HG03575 (cell line): ENCODE measurements at regions not wholly inside any gene's neighbourhood (a gene's known extent, or its start where the extent isn't known, plus 50 kb on each side); places are given as distances from the start of the nearest gene placed in this dataset.

ENCODE experiments used
- ATAC-seq: cut with Tn5 transposase; IDR thresholded peaks from one replicate; pipeline ENCODE4 v1.9.1; 2021; ENCODE audit not compliant: unreplicated experiment, insufficient number of reproducible peaks, low FRiP score; ENCODE audit errors: extremely low read depth

DNA sequence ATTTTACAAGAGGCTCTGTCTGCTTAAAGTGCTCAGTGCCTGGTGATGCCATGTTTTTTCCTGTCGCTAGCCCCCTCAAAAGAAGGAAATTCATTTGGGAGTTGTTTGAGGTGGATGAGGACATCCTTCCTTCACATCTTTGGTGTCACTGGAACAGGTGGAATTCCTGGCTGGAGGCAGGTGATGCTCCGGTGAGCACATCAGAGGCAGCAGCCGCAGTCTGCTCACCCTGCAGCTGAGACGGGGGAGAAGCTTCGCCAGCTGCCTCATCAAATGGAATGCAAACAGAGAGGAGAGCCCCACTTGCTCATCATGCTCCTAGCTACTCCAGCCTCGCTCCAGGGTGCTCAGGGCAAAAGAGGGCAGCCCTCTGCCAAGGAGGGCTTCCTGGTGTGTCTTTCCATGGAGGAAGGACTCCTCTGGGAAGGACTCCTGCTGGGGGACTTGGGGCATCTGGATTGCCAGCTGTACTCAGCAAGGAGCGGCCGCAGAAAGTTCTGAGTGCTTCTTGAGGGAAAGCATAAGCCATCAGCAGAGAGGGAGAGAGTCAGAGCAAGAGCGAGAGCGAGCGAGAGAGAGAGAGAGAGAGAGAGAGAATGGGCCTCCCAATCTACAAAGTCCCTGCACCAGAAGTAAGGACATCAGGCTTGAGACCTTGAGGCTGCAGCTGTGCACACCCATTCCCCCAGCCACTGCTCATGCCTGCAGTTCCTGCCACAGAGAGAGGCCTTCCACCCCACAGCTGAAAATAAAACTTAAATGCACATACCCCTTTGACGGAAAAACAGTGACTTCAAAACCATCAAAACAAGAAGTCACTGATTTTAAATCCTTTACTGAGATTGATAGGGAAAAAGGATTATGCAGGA, 74.3 kb upstream of the UBL3 start:
- ATAC-seq, result no peak

DNA sequence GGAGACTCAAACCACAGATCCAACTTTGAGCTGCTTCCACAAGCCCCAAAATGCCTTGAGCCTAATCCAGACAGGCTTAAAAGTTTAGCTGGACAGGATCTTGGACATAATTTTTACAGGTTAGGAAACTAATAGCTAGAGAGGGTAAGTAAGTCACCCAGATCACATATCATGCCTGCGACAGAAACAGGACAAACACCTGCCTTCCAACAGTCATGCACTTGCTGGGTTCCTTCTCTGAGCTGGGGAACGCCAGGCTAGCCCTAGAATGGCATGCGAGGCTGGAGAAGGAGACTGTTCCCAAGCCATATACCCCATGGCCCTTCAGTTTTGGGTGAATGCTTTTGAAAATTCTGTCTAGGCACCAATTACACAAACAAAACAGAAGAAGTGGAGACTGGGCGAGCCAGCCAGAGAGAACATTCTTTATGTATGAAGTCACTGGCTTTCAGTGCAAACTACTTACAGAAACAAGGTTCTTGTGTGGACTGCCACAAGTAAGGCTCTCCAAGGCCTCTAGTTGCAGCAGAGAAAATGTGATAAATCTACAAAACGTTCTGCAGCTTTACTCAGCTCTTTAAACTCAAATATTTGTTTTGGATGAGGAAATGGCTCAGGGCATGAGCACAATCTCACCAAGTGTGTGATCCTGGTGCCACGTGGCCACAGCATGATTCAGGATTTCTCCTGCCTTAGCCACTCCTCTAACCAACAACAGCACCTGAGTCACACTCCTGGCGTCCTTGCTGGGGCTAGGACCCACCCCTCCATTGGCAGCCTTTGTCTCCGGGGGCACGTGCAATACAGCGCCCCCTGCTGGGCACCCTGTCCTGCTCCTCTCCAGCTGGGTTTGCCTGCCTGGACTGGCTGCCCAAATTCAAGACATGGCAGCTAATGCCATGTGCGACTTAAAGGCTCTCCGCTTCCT, 73.4 kb upstream of the UBL3 start:
- no peak for ATAC-seq

DNA sequence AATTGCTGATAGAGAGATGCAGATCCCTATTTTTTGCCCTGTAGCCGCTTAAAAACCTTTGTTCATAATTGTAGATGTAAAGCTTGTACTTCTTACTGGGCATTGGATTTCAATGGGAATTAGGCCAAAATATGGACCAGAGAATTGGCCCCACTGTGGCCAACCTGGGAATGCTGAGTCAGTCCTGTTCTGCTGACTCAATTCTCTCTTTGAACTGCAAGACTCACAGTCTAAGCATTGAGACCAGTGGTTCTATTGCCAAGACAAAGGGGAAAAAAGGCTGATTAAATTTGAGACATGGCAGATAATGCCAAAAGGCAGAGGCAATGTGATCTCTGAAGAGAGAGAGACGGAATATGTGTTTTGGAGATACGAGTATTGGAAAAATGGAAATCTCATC, 72.5 kb upstream of the UBL3 start:
- ATAC-seq, result no peak

DNA sequence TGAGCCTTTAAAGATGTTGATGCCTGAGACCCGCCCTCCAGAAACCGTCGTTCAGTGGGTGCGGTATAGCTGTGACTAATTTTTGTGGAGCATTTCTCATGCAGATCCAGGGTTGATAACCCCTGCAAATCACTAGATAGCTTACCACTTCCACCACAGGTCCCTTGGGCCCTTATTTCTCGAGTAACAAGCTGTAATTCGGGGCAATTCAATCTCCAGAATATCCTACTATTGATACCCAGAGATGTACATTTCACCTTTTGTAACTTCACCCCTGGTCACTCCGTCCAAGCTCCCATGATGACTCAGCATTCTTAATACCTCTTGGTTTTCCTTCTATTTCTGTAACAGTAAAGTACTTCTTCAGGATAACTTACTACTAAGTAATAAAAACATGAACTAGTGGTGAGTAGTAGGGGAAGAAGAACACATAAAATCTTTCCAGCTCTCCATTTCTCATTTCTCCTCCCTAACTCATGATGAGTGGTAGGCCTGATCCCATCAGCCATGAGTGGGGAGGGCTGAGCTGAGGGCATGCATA, 71.9 kb upstream of the UBL3 start:
- ATAC-seq, result no peak

DNA sequence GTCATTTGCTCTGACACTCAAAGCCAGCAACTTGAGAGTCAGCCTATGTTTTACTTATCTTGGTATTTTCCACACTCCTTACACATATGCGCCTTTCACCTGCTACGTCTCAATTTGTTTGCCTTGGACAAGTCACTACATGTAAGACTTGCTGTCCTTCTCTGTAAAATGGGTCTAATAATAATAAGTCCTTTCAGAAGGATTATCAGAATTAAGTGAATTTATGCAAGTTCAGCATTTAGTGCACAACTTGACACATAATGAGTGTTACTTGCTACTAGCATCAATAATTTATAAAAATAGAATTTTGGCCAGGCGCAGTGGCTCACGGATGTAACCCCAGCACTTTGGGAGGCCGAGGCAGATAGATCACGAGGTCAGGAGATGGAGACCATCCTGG, 71.1 kb upstream of the UBL3 start:
- no peak for ATAC-seq

DNA sequence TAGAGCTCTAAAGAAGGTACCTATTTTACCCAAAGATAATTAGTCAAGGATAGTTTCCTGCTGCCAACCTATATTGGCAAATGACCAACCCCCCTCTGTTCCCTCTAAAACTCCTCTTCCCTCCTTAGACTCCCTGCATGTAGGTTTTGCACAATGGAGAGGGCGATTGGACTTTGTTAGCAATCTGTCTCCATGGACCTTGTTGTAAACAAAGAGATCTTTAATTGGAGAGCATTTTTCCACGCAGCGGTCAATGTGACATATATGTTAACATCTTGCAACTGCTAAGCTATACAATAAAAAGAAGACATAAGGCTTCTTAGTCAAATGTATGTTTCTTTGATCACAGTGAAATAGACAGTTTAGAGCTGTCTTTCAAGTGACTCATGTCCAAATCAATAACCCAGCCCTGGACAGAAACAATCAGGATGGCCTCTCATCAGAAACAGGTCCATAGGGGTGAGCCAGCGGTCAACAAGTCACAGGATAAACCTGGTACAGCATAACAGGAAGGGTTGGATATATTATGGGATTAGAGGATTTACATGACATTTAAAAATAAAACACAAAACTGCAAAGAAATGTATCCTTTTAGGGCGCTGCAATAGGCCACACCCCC, 69.7 kb upstream of the UBL3 start:
- no peak for ATAC-seq

DNA sequence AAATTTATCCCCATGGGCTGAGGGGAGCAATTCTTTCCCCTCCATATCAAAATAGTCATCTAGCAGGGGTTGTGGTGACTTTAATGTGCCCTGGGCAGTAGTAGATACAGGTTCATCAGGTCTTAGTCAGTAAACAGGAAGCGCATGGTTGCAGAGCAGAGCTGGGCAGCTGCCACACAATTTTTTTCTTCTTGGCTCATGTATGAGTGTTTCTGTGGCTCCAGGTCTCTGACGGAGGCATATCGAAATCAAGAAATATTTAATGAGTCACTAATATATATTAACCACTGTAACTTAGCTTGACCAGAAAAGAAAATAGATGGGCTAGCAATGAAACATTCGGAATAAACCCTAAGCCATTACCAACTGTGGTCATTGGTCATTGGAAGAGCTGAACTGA, 68.4 kb upstream of the UBL3 start:
- ATAC-seq, result no peak

DNA sequence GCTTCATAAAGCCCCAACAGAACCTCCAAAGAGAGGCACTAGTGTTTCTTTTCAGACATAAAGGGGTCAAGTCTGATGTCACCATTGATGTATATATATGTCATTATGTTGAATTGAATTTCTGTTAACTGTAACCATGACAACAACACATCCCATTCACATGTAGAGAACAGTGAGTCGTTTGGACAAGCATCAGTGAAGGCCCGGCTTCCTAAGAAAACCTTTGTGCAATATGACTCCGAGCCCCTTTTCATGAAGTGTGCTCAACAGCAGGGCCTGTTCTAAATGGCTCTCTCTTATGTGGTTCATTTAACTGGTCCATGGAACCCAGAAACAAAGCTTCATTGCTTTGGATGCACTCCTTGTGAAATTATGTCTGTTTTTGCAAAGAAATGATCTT, 67.2 kb upstream of the UBL3 start:
- ATAC-seq, result no peak

DNA sequence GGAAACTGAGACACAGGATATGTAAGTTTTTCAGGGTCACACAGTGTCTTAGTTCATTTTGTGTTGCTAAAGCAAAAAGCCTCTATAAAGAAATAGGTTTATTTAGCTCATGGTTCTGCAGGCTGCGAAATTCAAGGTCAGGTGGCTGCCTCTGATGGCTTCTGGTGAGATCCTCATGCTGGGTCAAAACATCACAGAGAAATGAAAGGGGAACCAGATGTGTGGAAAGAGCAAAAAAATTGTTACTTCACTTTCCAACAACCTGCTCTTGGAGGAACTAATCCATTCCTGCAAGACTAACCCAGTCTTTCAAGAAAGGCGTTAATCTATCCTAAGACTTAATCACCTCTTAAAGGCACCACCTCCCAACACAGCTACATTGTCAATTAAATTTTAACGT, 64.2 kb upstream of the UBL3 start:
- ATAC-seq, result no peak

DNA sequence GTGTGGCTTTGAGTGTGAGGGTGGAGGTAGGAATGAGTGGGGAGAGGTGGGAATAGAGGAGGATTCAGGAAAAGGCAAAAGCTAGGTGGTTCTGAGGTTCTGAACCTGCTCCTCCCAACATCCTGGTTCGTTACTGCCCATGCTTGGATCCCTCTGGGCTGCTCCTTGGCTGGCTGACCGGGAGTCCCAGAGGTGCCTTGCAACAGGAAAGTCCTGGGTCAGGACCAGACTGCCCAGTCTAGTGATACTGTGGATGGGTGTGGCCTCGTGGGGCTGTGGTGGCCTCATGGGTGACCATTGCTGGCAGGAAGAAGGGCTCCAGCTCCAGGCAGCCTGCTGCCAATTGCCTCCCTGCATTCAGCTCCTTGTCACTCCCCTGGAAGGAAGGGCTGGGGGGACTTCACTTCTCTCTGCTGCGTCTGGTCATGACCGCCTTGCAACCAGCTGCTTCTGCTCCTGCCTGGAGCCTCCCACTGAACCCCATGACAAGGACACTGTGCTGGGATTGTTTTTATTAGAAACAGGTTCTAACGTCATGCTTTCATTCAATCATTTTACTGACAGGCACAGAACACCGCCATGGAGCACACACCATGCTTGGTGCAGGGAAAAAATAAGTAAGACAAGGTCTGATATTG, 61.5 kb upstream of the UBL3 start:
- no peak for ATAC-seq

DNA sequence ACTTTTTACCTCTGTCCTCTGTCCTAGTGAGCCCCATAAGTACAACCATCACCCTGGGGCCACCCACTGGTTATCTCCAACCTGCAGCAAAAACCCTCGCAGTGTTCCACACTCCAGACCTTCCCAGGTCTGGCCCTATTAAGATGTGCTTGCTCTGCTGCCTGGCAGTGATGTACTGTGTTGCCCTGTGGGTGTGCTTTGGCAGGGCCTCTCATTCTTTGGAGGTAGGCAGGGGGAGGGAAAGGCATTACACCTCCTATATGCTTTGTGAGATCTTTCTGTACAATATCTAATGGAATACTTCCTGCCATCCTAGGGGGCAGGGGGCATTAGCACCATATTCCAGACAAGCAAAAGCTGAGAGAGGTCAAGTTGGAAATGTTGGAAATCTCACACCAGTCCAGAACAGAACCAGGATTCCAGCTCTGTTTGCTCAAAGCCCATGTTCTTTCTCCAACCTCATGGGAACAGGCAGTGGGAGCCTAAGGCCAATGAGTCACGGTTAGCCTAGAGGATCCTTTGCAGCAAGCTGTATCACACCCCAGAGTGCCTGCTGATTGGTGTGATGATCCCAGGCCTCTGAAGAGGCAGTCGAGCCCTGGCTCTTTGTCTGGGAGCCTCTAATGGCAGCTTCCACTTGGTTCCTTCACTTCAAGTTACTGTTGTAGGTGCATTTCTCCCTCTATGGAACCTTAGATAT, 59.7 kb upstream of the UBL3 start:
- no peak for ATAC-seq

DNA sequence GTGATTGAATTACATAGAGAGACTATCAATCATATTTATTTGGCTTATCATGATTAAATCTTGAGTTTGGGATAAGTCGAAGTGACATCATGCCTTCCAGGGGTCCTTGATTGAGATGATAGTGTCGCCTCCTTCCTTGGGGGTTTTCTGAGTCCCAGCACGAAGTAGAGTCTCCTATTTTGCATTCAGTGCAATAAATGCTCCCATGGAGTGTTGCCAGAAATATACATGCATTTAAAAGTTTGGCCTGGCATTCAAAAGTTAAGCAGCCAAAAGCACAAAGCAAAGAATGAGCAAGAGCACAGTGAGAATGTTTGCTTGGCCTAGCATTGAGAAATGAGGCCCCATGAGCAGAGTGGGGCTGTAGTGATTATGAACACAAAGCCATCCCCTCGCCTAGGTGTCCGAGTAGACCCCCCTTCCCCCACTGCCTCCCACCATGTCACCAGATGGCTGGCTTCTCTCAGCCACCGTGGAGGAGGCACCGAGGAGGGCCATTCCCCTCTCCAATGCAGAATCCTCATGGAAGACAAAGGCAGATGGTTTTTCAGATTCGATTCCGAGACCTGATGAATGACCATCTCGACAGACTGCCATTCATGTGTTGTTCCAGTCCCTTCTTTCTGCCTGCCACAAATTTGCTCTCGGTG, 58.8 kb upstream of the UBL3 start:
- no peak for ATAC-seq

DNA sequence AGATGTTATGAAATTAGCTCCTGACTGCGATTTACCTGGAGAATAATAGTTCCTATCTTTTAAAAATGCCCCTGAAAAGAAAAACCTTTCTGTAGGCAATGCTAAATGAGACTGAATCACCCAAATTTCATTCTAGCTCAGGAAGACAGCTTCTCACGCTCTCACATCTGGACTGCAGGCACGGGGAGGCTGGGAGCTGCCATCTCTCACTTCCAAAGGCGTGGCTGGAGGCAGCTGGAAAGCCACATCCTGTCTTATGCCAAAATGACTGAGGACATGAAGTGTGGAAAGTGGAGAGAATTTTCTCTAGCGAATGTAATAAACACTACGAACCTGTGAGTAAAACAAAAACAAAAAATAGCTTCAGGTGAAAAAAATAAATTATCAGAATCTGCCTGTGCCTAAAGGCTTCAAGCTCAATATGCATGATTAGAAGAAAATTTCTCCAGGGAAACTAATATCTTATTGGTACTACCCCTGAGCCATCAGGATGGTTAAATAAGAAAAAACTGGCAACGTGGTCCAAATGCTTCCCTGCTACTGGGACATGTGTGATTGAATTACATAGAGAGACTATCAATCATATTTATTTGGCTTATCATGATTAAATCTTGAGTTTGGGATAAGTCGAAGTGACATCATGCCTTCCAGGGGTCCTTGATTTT, 58.1 kb upstream of the UBL3 start:
- ATAC-seq, result no peak

DNA sequence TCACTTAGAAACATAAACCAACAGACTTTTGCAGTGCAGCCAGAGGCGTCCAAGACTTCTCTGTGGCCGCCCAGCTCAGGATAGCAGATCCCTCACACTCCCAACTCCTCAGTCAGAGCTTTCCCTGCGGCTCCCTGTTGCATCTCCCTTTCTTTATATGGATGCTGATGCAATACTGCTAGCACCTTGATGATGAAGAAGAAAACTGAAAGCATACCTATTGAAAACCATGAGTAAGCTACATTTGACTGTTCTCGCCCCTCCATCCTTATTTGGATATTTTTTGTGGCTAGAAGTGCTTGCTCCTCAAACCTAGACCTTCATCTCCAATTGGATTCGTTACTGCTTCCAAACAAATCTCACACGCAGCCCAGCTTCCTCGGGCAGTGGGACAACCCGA, 57.3 kb upstream of the UBL3 start:
- ATAC-seq, result no peak

DNA sequence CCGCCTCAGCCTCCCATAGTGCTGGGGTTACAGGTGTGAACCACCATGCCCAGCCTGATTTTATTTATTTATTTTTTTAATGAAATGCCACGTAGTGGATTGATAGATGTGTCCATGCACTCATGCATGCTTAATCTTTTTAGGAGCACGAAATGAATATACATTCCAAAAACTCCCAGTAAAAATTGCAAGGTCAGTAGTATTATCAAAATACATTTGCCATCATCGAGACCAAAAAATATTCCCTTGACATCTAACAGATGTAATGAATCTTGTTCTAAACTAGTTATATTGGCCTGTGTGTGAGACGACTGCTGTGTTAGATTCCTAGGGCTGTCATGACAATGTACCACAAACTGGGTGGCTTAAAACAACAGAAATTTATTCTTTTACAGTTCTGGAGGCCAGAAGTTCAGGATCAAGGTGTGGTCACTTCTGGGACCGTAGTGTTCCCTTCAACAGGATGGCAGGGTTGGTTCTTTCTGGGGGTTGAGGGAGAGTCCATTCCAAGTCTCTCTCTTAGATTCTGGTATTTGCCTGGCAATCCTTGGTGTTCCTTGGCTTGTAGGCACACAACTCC, 56.1 kb upstream of the UBL3 start:
- no peak for ATAC-seq

DNA sequence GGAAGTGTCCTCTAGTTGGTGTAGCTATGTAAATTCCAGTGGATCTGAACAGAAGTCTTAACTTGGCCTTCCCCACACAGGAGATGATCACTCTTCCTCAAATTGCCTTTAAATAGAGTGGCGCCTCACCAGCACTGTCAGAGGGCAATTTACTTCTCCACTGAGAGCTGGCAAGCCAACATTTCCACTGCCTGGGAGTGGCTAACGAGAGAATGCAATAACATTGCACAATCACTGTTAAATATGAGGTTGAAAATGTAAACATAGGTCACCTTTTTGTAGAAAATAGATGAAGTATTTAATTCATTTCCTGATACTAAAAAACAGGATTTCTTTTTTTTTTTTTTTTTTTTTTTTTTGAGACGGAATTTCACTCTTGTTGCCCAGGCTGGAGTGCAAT, 55.4 kb upstream of the UBL3 start:
- no peak for ATAC-seq

DNA sequence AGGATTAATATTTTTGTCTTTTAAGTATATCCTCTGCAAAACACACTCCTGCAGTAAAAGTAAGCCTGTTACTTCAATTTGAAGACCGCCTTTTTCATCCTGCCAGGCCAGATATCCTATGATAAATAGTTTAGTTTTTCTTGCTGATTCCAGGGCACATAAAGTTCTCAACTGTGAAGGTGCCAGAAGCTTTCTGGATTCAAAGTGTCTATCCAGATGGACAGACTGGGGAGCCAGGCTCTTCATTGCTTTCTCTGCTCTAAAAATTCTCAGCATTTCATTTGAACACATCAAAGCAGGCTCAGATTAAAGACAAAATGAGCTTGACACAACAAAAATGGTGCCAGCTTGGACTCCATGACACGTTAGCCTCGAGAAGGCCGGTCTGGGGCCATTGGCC, 53.6 kb upstream of the UBL3 start:
- no peak for ATAC-seq
